Stimulated activated CD4-positive, alpha-beta T cell treated with anti-CD3 and anti-CD28 coated beads, Interleukin-4, amount 100 ng/mL, for 48 hours (primary cell): ENCODE measurements at regions not wholly inside any gene's neighbourhood (a gene's known extent, or its start where the extent isn't known, plus 50 kb on each side); places are given as distances from the start of the nearest gene placed in this dataset.
"Not testable (repeated sequence)": the region's sequence is repeated elsewhere in the genome, so short reads cannot be mapped to it uniquely, and the experiment has no call there.

Experiments
- DNase-seq, 2 donors: peaks; one replicate each; pipeline ENCODE4 v3.0.0-alpha.2; 2020; ENCODE audit warnings: low read depth in 2 of 2

DNA sequence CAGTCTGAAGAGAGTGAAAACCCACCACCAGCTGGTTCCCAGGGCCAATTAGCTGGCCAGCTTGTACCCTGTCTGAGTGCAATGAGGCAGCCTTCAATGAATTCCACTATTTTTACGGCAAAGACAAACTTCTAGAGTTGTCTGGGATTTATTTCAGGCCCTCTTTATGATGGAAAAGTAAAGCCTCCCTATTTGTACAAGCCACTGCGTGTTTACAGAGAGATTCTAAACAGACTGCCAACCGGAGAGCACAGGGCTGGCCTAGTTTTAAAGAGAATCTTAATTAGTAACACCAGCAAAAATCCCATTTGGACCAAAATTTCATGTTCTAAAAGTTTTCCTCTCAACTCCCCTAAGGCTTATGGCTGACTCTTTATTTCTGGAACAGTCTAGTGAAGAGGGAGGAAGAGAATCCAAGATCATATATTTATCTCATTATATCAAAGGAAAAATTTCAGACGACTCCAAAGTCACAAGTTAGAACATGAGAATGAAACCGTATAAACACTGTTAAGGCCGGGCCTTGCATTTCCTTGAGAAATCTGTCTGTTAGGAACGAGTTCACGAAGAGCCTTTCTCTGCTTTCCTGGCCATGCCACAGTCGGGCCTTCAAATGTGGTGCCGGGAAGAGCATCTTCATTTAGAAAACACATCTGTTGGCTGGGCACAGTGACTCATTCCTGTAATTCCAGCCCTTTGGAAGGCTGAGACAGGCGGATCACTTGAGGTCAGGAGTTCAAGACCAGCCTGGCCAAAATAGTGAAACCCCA, 724.6 kb upstream of the NRP1 start:
- DNase-seq: no peak

DNA sequence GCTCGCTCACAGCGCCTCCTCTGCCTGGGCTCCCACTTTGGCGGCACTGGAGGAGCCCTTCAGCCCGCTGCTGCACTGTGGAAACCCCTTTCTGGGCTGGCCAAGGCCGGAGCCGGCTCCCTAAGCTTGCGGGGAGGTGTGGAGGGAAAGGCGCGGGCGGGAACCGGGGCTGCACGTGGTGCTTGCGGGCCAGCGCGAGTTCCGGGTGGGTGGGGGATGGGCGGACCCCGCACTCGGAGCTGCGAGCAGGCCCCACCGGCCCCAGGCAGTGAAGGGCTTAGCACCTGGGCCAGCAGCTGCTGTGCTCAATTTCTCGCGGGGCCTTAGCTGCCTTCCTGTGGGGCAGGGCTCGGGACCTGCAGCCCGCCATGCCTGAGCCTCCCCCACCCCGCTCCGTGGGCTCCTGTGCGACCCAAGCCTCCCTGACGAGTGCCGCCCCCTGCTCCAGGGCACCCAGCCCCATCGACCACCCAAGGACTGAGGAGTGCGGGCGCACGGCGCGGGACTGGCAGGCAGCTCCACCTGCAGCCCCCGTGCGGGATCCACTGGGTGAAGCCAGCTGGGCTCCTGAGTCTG, 721.0 kb upstream of the NRP1 start:
- DNase-seq: not testable (repeated sequence)

DNA sequence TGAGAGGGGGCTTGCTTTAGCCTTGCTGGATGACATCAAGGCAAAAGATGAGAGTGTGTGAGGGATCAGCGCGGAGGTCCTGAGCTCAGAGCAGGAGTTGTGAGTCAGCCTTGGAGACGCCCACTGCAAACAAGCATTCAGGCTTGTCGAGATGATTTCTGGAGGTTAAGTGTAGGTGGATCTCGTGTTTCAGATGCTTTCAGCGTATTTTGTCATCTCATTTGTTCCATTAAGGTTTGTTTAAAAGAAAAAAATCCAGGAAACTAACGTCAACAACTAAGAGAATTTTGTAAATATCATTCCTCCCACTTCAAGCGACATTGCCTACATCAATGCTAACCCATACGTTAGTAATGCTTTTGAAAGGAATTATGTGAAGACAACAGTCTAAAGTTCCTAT, 715.4 kb upstream of the NRP1 start:
- DNase-seq: peak; percentile 3 to 10

GRCh38 chr10:34049469-34049868, 715.0 kb upstream of the NRP1 start:
- DNase-seq: no peak

DNA sequence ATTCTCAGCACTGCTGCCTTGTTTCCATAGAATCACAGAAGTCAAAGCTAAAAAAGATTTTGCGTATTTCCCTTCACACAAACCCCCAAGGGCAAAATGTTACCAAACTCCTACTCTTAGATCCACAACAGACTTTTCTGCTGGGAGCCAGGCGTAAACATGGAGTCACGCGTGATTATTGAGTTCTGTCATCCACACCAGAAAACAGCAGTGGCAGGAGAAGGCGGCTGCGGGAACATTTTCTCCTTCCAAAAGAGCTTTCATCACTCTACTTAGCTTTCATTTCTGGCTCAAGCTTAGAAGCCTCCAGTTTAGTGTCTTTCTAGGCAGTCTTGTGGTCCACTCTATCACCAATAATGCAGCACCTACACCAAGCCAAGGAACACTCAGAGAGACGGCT, 712.9 kb upstream of the NRP1 start:
- no peak for DNase-seq

- DNase-seq: no peak
Measured at GRCh38 chr10:34046506-34047034, 712.1 kb upstream of the NRP1 start.

GRCh38 chr10:34045571-34046190, 711.2 kb upstream of the NRP1 start:
- no peak for DNase-seq

- no peak for DNase-seq
Measured at GRCh38 chr10:34041871-34042270, 707.4 kb upstream of the NRP1 start.

- no peak for DNase-seq
Measured at GRCh38 chr10:34037499-34037898, 703.0 kb upstream of the NRP1 start.

- DNase-seq: not testable (repeated sequence)
Measured at GRCh38 chr10:34035241-34035790, 700.8 kb upstream of the NRP1 start.

DNA sequence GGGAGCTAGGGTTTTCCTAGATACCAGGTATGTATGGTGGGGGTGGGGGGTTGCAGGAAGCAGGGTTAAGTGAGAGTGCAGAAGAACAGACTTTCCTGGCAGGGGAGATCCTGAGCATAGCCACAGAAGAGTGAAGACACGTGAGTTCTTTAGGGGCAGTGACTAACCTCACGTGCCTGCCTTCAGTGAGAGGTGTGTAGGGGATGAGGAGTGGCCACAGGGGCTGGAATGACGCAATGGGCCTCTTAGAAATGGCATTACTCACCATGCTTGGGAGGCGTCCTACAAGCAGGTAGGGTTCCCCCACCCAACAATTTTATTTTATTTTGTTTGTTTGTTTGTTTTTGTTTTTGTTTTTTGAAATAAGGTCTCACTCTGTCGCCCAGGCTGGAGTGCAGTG, 698.6 kb upstream of the NRP1 start:
- DNase-seq: no peak

GRCh38 chr10:34032564-34032963, 698.1 kb upstream of the NRP1 start:
- no peak for DNase-seq

GRCh38 chr10:34031400-34031799, 696.9 kb upstream of the NRP1 start:
- DNase-seq: no peak

DNA sequence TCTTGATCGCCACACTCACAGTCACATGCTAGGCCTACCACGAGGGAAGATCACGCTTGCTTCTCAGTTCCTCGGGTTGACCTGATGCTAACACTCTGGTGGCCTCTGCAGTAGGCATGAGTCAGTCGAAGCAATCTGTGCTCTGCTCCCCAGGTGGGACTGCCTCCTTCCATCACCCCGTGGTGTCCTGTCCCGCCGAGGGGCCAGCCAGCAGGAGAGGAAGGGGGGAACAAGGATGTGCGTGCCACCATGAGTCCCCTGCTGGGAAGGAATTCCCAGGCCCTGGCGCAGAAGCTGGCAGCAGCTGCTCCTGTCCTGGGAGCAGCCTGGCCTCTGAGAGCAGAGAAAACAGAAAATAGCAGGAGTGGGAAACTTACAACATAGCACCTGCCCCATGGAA, 695.0 kb upstream of the NRP1 start:
- no peak for DNase-seq

- no peak for DNase-seq
Measured at GRCh38 chr10:34028936-34029335, 694.5 kb upstream of the NRP1 start.

GRCh38 chr10:34024693-34025425, 690.4 kb upstream of the NRP1 start:
- DNase-seq: no peak

DNA sequence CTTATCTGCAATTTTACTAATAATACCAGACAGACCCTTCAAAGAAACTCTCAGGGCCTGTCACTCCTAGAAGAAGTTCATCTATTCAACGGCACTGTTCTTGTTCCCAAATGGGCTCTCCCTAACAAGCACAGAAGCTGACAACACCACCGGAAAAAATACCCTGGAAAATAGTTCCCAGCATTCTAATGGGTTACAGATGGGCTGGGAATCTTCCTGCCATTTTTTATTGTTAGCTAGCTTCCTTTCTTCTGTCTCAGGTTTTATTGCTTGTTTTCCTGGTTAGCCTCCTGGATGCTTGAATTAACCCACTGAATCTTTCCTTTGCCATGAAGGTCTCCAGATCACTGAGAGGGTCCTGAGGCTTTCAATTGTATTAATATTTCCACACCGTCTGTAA, 689.8 kb upstream of the NRP1 start:
- no peak for DNase-seq

- no peak for DNase-seq
Measured at GRCh38 chr10:34022195-34022594, 687.7 kb upstream of the NRP1 start.

GRCh38 chr10:34018784-34019183, 684.3 kb upstream of the NRP1 start:
- DNase-seq: no peak

GRCh38 chr10:34018129-34018528, 683.7 kb upstream of the NRP1 start:
- DNase-seq: no peak

DNA sequence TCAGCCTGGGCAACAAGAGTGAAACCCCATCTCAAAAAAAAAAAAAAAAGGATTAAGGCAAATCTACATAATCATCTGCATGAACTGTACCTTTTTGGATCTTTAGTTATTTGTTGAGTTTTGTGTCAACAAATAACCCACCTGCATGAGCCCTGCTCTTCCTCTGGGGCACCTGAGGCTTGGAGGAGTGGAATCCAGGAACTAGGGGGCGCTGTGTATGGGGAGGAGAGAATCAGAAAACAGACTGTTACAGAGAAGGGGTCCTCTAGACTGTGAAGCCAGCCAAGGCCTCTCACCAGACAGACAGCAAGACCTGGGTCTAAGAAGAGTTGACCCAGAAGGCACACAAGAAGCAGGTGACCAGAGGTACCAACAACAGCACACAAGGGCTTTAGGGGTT, 682.8 kb upstream of the NRP1 start:
- DNase-seq: no peak

- DNase-seq: no peak
Measured at GRCh38 chr10:34016576-34016975, 682.1 kb upstream of the NRP1 start.
